ENCODE measurements at regions not wholly inside any gene's neighbourhood (a gene's known extent, or its start where the extent isn't known, plus 50 kb on each side); places are given as distances from the start of the nearest gene placed in this dataset.
"Not testable (repeated sequence)": the region's sequence is repeated elsewhere in the genome, so short reads cannot be mapped to it uniquely, and the experiment has no call there.

GRCh38 chr12:127046467-127046866 lies 1220.5 kb upstream of the TMEM132C start:
- no peaks in the 10 kb centered on the region for H3K27me3 ChIP-seq (ENCODE audit: control insufficient read depth in 2 of 2, insufficient read depth in 2 of 2, low read length in 2 of 2)
- intact Hi-C loops (cut with micrococcal nuclease) = no loop called here
- dilution Hi-C loops (cut with MboI; ENCODE audit: extremely low pct_ligation_motif_present, low sequenced_read_pairs) = no loop called here

GRCh38 chr12:127048057-127048456 lies 1218.9 kb upstream of the TMEM132C start:
- Histone ChIP-seq H3K4me2 (ENCODE audit: insufficient read depth, low read length) (no peak overlapping the region), H3K4me3 (replicated peaks in 1 of 3; ENCODE audit: insufficient read depth in 1 of 3, low read depth in 1 of 3, low read length in 3 of 3) (no peak overlapping the region), H3K4me1 (ENCODE audit: control insufficient read depth, extremely low read depth, insufficient read depth, low read length) (no peaks in the 10 kb centered on the region), H3K9me1 (replicated peaks; ENCODE audit: control insufficient read depth, extremely low read depth, insufficient read depth, low read length) (no peaks in the 10 kb centered on the region), H3K27ac (ENCODE audit: insufficient read depth, low read depth, low read length) (no peak overlapping the region), H3K79me2 (ENCODE audit: control insufficient read depth, insufficient read depth, low read length) (no peaks in the 10 kb centered on the region), H4K20me1 (replicated peaks; ENCODE audit: control insufficient read depth, extremely low read depth, insufficient read depth, low read length) (no peaks in the 10 kb centered on the region), H3K9me3 (replicated peaks; ENCODE audit: control insufficient read depth, insufficient read depth, low read length) (no peaks in the 10 kb centered on the region), H3K9ac (replicated peaks; ENCODE audit: extremely low read depth, insufficient read depth, low read length) (no peak overlapping the region), H3K27me3 (ENCODE audit: control insufficient read depth in 2 of 2, insufficient read depth in 2 of 2, low read length in 2 of 2) (no peaks in the 10 kb centered on the region), H2AFZ (ENCODE audit: low read depth, low read length) (no peak overlapping the region), H3K36me3 (ENCODE audit: control insufficient read depth in 2 of 2, extremely low read depth in 1 of 2, insufficient read depth in 2 of 2, low read length in 2 of 2) (no peaks in the 10 kb centered on the region)
- ChIA-PET CTCF (no interaction called here), POLR2A (no interaction called here)
- FAIRE-seq (no peak), DNase-seq (ENCODE audit: low read depth, low spot score) (no peak)
- no TSS peak for BruUV-seq (replicated peaks)
- intact Hi-C loops (cut with micrococcal nuclease) (no loop called here), dilution Hi-C loops (cut with MboI; ENCODE audit: extremely low pct_ligation_motif_present, low sequenced_read_pairs) (no loop called here)
- TF ChIP-seq EZH2 (IDR thresholded peaks at IDR 0.05; ENCODE audit: borderline replicate concordance, low read depth, low read length, severe bottlenecking) = no peak

More at GRCh38 chr12:127046467-127046866, 1220.5 kb upstream of the TMEM132C start:
- CTCF ChIA-PET = no interaction called here
- POLR2A ChIA-PET = no interaction called here
- Histone ChIP-seq H3K4me3 (replicated peaks in 1 of 3; ENCODE audit: insufficient read depth in 1 of 3, low read depth in 1 of 3, low read length in 3 of 3) (no peak overlapping the region), H3K36me3 (ENCODE audit: control insufficient read depth in 2 of 2, extremely low read depth in 1 of 2, insufficient read depth in 2 of 2, low read length in 2 of 2) (no peaks in the 10 kb centered on the region), H3K4me2 (ENCODE audit: insufficient read depth, low read length) (no peak overlapping the region), H3K27ac (ENCODE audit: insufficient read depth, low read depth, low read length) (no peak overlapping the region), H4K20me1 (replicated peaks; ENCODE audit: control insufficient read depth, extremely low read depth, insufficient read depth, low read length) (no peaks in the 10 kb centered on the region), H3K9ac (replicated peaks; ENCODE audit: extremely low read depth, insufficient read depth, low read length) (no peak overlapping the region), H2AFZ (ENCODE audit: low read depth, low read length) (no peak overlapping the region), H3K9me3 (replicated peaks; ENCODE audit: control insufficient read depth, insufficient read depth, low read length) (no peaks in the 10 kb centered on the region), H3K9me1 (replicated peaks; ENCODE audit: control insufficient read depth, extremely low read depth, insufficient read depth, low read length) (no peaks in the 10 kb centered on the region), H3K4me1 (ENCODE audit: control insufficient read depth, extremely low read depth, insufficient read depth, low read length) (no peaks in the 10 kb centered on the region), H3K79me2 (ENCODE audit: control insufficient read depth, insufficient read depth, low read length) (no peaks in the 10 kb centered on the region)
- DNase-seq (ENCODE audit: low read depth, low spot score) (no peak), FAIRE-seq (no peak)
- TF ChIP-seq CTCF (IDR thresholded peaks at IDR 0.05; ENCODE audit: extremely low read depth in 1 of 2, insufficient read depth in 1 of 2, low read depth in 1 of 2, low read length in 2 of 2) = no peak
- TF ChIP-seq JUN (IDR thresholded peaks at IDR 0.05; ENCODE audit: borderline replicate concordance, insufficient read depth, insufficient read length, low read depth) = no peak
- TF ChIP-seq POLR2A (IDR thresholded peaks at IDR 0.05; ENCODE audit: low read depth, low read length) = no peak
- BruUV-seq (replicated peaks) = no TSS peak

DNA sequence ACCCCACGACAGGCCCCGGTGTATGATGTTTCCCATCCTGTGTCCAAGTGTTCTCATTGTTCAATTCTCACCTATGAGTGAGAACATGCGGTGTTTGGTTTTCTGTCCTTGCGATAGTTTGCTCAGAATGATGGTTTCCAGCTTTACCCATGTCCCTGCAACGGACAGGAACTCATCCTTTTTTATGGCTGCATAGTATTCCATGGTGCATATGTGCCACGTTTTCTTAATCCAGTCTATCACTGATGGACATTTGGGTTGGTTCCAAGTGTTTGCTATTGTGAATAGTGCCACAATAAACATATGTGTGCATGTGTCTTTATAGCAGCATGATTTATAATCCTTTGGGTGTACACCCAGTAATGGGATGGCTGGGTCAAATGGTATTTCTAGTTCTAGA lies 1218.4 kb upstream of the TMEM132C start:
- dilution Hi-C loops (cut with MboI; ENCODE audit: extremely low pct_ligation_motif_present, low sequenced_read_pairs); H3K4me3 ChIP-seq (replicated peaks in 1 of 3; ENCODE audit: insufficient read depth in 1 of 3, low read depth in 1 of 3, low read length in 3 of 3); CTCF ChIA-PET; POLR2A ChIA-PET; H3K9me1 ChIP-seq (replicated peaks; ENCODE audit: control insufficient read depth, extremely low read depth, insufficient read depth, low read length); H3K9ac ChIP-seq (replicated peaks; ENCODE audit: extremely low read depth, insufficient read depth, low read length); H3K4me1 ChIP-seq (ENCODE audit: control insufficient read depth, extremely low read depth, insufficient read depth, low read length); H4K20me1 ChIP-seq (replicated peaks; ENCODE audit: control insufficient read depth, extremely low read depth, insufficient read depth, low read length); H3K9me3 ChIP-seq (replicated peaks; ENCODE audit: control insufficient read depth, insufficient read depth, low read length); intact Hi-C loops (cut with micrococcal nuclease); H2AFZ ChIP-seq (ENCODE audit: low read depth, low read length); H3K27me3 ChIP-seq (ENCODE audit: control insufficient read depth in 2 of 2, insufficient read depth in 2 of 2, low read length in 2 of 2); FAIRE-seq; BruUV-seq (replicated peaks); DNase-seq (ENCODE audit: low read depth, low spot score); H3K4me2 ChIP-seq (ENCODE audit: insufficient read depth, low read length); H3K36me3 ChIP-seq (ENCODE audit: control insufficient read depth in 2 of 2, extremely low read depth in 1 of 2, insufficient read depth in 2 of 2, low read length in 2 of 2); H3K79me2 ChIP-seq (ENCODE audit: control insufficient read depth, insufficient read depth, low read length); H3K27ac ChIP-seq (ENCODE audit: insufficient read depth, low read depth, low read length): not testable (repeated sequence)

All from endothelial cell of umbilical vein (primary cell).